ENCODE measurements at regions not wholly inside any gene's neighbourhood (a gene's known extent, or its start where the extent isn't known, plus 50 kb on each side); places are given as distances from the start of the nearest gene placed in this dataset.

GRCh38 chr9:85427772-85428171, 314.0 kb downstream of the AGTPBP1 start:
- no peak for DNase-seq (ENCODE audit: low spot score)
- TF ChIP-seq, protein P1, sequence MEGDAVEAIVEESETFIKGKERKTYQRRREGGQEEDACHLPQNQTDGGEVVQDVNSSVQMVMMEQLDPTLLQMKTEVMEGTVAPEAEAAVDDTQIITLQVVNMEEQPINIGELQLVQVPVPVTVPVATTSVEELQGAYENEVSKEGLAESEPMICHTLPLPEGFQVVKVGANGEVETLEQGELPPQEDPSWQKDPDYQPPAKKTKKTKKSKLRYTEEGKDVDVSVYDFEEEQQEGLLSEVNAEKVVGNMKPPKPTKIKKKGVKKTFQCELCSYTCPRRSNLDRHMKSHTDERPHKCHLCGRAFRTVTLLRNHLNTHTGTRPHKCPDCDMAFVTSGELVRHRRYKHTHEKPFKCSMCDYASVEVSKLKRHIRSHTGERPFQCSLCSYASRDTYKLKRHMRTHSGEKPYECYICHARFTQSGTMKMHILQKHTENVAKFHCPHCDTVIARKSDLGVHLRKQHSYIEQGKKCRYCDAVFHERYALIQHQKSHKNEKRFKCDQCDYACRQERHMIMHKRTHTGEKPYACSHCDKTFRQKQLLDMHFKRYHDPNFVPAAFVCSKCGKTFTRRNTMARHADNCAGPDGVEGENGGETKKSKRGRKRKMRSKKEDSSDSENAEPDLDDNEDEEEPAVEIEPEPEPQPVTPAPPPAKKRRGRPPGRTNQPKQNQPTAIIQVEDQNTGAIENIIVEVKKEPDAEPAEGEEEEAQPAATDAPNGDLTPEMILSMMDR (IDR thresholded peaks at IDR 0.05; ENCODE audit: extremely low read depth, missing control alignments): no peak

GRCh38 chr9:85425153-85425611, 316.6 kb downstream of the AGTPBP1 start:
- TF ChIP-seq, protein P1 (IDR thresholded peaks at IDR 0.05; ENCODE audit: extremely low read depth, missing control alignments): peak; percentile 68
- DNase-seq (ENCODE audit: low spot score): peak; percentile 63

GRCh38 chr9:85423422-85423821, 318.3 kb downstream of the AGTPBP1 start:
- no peak for DNase-seq (ENCODE audit: low spot score)
- TF ChIP-seq, protein P1 (IDR thresholded peaks at IDR 0.05; ENCODE audit: extremely low read depth, missing control alignments): no peak

GRCh38 chr9:85421641-85422040, 320.1 kb downstream of the AGTPBP1 start:
- TF ChIP-seq, protein P1 (IDR thresholded peaks at IDR 0.05; ENCODE audit: extremely low read depth, missing control alignments): no peak
- no peak for DNase-seq (ENCODE audit: low spot score)

GRCh38 chr9:85420750-85421149, 321.0 kb downstream of the AGTPBP1 start:
- TF ChIP-seq, protein P1 (IDR thresholded peaks at IDR 0.05; ENCODE audit: extremely low read depth, missing control alignments): no peak
- DNase-seq (ENCODE audit: low spot score): peak; percentile 17

DNA sequence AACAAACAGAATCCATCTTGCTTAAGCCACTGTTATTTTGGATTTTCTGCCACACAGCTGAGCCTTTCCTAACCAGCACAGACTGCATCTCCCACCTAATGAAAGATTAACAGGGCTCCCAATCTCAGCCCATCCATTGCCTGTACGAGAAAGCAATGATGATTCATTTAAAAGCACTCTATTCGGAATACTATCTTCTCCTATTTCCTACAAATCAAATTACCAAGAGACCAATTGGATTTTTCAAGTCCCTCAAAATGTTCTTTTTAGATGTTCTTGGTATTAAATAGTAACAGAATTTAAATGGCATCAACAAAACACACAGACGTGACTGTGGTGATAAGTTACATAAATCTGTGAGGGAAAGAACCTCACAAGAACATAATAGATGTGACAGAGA, 324.1 kb downstream of the AGTPBP1 start:
- DNase-seq (ENCODE audit: low spot score): no peak
- TF ChIP-seq, protein P1 (IDR thresholded peaks at IDR 0.05; ENCODE audit: extremely low read depth, missing control alignments): no peak

DNA sequence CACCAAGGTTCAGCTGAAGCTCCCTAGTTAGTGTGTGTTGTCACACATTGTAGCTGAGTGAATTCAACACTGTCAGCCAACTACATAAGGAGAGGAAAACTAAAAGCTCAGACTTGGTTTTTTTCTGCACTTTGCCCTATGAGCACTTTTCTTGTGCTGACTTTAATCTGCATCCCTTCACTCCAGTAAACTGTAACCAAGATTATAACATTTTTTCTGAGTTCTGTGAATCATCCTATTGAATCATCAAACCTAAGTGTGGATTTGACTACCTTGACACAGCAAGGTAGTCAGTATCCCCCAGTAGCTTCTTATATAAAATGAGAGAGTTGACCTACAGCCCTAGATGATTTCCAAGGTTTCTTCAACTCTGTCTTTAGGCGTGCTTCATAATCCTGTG, 325.0 kb downstream of the AGTPBP1 start:
- TF ChIP-seq, protein P1 (IDR thresholded peaks at IDR 0.05; ENCODE audit: extremely low read depth, missing control alignments): no peak
- no peak for DNase-seq (ENCODE audit: low spot score)
